ENCODE measurements at regions not wholly inside any gene's neighbourhood (a gene's known extent, or its start where the extent isn't known, plus 50 kb on each side); places are given as distances from the start of the nearest gene placed in this dataset.
"Not testable (repeated sequence)": the region's sequence is repeated elsewhere in the genome, so short reads cannot be mapped to it uniquely, and the experiment has no call there.

DNA sequence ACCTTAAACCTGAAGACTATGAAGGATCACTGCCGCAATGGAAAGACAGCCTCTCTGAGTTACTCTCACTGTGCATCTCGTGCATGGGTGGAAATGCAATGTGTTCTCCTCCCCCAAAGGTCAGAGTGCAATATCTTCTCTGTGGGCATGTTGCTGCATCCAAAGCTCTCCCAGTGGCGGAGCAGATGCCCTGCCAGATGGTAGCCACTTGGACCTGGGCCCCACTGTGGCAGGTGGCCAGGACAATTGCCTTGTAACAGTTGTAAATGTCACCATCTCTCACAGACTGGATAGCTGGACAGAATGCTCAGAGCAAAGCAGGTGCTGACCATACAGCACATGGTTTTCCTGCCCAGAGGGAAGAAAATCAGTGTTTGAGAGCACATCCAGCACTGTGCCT lies 542.0 kb downstream of the FAM181B start:
- DNase-seq (ENCODE audit: insufficient read length, low spot score) (no peak), FAIRE-seq (no peak)
- TF ChIP-seq, protein P1, sequence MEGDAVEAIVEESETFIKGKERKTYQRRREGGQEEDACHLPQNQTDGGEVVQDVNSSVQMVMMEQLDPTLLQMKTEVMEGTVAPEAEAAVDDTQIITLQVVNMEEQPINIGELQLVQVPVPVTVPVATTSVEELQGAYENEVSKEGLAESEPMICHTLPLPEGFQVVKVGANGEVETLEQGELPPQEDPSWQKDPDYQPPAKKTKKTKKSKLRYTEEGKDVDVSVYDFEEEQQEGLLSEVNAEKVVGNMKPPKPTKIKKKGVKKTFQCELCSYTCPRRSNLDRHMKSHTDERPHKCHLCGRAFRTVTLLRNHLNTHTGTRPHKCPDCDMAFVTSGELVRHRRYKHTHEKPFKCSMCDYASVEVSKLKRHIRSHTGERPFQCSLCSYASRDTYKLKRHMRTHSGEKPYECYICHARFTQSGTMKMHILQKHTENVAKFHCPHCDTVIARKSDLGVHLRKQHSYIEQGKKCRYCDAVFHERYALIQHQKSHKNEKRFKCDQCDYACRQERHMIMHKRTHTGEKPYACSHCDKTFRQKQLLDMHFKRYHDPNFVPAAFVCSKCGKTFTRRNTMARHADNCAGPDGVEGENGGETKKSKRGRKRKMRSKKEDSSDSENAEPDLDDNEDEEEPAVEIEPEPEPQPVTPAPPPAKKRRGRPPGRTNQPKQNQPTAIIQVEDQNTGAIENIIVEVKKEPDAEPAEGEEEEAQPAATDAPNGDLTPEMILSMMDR (IDR thresholded peaks at IDR 0.05; ENCODE audit: insufficient read depth, missing control alignments): no peak

DNA sequence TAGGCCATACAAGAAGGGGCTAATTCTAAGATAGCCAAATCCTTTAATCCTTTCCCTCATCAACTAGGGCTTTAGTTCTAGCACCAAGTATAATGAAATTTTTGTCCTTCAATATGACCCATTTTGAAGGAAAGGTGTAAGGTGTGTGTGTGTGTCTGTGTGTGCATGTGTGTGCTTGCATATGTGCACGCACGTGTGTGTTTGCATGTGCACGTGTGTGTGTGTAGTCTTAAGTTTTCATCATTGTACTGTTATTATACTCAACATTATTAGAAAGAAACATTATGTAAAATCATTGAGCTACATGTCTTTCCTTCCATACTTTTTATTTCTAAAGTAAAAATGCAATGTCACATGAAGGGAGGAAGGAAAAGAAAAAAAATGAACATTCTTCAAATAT lies 547.7 kb downstream of the FAM181B start:
- FAIRE-seq: no peak
- DNase-seq (ENCODE audit: insufficient read length, low spot score): no peak
- TF ChIP-seq, protein P1 (IDR thresholded peaks at IDR 0.05; ENCODE audit: insufficient read depth, missing control alignments): no peak

DNA sequence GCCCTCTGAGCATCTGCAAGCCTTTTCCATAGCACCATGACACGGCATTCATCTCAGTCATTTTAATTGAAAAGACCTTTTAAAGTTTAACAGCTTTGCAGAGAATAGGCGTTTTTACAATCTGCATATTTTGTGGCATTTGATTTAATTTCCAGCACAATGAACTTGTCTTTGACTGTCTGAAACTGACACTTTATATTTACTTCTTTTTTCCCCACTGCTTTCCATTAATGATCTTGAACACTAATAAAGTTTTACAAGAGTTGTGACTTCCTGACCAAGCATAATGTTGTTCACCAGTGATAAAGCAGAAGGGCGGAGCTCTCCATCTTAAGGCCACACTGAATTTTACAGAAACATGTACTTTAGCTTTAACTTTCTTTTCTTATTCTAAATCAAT lies 548.7 kb downstream of the FAM181B start:
- TF ChIP-seq, protein P1 (IDR thresholded peaks at IDR 0.05; ENCODE audit: insufficient read depth, missing control alignments): no peak
- DNase-seq (ENCODE audit: insufficient read length, low spot score) (no peak), FAIRE-seq (no peak)

DNA sequence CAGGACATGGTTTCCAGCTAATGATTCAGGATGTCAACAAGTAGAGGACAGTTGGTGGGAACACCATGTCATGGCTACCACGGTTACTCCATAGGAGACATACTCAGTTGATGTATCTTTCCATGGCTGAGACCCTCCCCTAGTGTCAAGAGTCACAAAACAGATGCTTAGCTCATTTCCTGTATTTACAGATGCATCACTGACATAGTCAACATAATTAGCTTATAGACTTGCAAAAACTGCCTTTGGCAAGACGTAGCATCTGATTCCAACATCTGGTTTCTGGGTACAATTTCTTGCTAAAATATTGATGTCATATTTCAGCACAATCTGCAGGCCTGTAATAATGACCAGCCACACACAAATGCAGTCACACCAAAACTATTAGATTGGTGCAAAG lies 550.3 kb downstream of the FAM181B start:
- no peak for FAIRE-seq
- DNase-seq (ENCODE audit: insufficient read length, low spot score): no peak
- TF ChIP-seq, protein P1 (IDR thresholded peaks at IDR 0.05; ENCODE audit: insufficient read depth, missing control alignments): no peak

DNA sequence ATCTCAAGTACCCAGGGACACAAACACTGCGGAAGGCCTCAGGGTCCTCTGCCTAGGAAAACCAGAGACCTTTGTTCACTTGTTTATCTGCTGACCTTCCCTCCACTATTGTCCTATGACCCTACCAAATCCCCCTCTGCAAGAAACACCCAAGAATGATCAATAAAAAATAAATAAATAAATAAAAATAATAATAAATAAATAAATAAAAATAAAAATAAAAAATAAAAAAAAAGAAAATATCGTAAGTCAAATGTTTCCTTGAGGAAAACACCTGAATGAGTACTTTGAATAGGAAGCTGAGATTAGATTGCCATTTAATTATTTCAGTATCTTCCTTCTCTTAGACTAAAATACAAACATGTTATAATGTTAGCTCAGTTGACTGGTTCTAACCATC lies 551.0 kb downstream of the FAM181B start:
- not testable (repeated sequence) for FAIRE-seq; DNase-seq (ENCODE audit: insufficient read length, low spot score)

DNA sequence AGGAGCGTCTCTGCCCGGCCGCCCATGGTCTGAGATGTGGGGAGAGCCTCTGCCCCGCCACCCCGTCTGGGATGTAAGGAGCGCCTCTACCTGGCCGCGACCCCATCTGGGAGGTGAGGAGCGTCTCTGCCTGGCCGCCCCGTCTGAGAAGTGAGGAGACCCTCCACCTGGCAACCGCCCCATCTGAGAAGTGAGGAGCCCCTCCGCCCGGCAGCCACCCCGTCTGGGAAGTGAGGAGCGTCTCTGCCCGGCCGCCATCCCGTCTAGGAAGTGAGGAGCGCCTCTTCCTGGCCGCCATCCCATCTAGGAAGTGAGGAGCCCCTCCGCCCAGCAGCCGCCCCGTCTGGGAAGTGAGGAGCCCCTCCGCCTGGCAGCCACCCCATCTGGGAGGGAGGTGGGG lies 551.9 kb downstream of the FAM181B start:
- not testable (repeated sequence) for FAIRE-seq

DNA sequence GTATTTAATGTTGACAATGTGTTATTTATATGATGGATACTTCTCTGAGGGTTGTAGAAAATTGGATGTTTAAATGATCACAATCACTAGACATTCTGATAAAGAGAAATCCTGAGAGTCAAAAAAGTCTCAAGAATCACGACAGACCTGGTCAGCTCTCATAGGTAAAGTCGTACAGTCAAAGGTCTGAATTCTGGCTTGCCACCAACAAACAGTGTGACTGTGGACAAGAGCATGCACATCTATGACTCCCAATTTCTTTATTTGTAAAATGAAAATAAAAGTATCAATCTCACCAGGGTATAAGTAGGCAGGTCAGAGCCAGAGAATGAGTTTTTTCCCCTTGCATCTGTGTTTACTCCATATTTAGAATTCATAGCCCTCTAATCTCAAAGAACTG lies 556.7 kb downstream of the FAM181B start:
- TF ChIP-seq, protein P1 (IDR thresholded peaks at IDR 0.05; ENCODE audit: insufficient read depth, missing control alignments): no peak
- FAIRE-seq: no peak

More for the DNA sequence above, 551.9 kb downstream of the FAM181B start:
- DNase-seq (ENCODE audit: insufficient read length, low spot score): not testable (repeated sequence)

DNA sequence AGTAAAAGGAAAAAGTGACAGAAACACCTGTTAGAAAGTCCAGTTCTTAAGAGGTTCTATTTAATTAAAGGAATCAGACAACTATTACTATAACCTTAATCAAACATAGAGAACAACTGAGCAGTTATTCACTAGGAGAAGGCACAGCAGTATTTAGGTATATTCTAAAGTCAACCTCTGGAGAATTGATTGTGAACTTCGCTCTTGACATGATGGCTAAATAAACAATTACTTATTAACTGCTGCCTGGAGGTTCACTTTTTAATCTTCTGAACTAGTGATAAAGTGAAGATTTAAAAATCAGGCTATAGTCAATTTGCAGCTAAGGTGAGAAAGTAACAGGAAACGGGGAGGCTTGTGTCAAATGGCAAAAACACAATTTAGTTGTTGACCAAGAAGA lies 557.3 kb downstream of the FAM181B start:
- TF ChIP-seq, protein P1 (IDR thresholded peaks at IDR 0.05; ENCODE audit: insufficient read depth, missing control alignments): no peak
- DNase-seq (ENCODE audit: insufficient read length, low spot score) (no peak), FAIRE-seq (no peak)

More for the DNA sequence above, 556.7 kb downstream of the FAM181B start:
- DNase-seq (ENCODE audit: insufficient read length, low spot score): no peak
